LHCN-M2 (cell line): ENCODE measurements at regions not wholly inside any gene's neighbourhood (a gene's known extent, or its start where the extent isn't known, plus 50 kb on each side); places are given as distances from the start of the nearest gene placed in this dataset.
"Not testable (repeated sequence)": the region's sequence is repeated elsewhere in the genome, so short reads cannot be mapped to it uniquely, and the experiment has no call there.

ENCODE experiments used
- DNase-seq: peaks from one replicate; pipeline ENCODE4 v3.0.0-alpha.2; 2012; ENCODE audit warnings: low read depth

DNA sequence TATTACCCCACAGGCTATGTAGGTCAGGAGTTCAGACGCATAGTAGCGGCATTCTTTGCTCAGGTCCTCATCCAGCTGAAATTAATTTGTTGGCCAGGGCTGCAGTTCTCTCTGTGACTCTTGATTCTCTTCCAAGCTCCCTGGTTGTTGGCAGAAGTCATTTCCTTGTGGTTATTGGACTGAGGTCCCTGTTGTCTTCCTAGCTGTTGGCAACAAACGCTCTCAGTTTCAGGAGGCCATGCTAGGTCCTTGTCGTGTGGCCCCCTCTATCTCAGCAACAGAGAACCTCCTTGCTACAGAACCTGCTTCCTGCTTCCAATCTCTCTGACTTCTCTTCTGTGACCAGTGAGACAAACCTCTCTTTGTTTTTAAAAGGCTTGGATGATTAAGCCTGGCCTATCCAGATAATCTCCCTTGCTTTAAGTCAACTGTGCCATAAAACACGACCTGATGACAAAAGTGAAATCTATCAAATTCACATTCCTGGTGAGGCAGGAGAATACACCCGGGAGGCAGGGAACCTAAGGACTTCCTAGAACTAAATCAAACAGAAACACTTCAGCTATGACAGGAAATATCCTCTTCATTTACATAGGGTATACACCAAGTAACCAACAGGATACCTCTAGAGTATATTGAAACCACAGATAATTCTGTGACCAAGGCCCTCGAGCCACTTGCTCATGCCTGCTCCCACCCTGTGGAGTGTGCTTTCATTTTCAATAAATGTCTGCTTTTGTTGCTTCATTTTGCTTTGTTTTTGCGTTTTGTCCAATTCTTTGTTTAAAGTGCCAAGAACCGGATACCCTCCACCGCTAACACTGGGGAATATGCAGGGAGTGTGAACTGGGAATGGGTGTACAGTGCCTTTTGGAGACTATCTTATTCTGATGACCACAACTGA is 196.0 kb downstream of the BTBD3 start:
- DNase-seq: no peak

DNA sequence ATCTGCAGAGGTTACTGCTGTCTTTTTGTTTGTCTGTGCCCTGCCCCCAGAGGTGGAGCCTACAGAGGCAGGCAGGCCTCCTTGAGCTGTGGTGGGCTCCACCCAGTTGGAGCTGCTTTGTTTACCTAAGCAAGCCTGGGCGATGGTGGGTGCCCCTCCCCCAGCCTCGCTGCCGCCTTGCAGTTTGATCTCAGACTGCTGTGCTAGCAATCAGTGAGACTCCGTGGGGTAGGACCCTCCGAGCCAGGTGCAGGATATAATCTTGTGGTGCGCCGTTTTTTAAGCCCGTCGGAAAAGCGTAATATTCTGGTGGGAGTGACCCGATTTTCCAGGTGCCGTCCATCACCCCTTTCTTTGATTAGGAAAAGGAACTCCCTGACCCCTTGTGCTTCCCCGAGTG is 211.4 kb downstream of the BTBD3 start:
- DNase-seq: not testable (repeated sequence)

DNA sequence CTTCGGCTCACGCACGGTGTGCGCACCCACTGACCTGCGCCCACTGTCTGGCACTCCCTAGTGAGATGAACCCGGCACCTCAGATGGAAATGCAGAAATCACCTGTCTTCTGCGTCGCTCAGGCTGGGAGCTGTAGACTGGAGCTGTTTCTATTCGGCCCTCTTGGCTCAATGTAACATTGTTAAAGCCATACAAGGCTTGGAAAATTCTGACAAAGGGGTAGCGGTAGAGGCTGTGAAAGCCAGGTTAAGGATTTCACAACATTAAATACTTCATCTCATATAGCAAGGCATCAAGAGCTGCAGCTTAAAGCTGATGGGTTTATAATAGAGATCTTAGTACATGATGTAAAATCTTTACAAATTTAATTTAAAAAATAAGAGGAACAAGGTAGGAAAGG is 211.8 kb downstream of the BTBD3 start:
- DNase-seq: not testable (repeated sequence)

DNA sequence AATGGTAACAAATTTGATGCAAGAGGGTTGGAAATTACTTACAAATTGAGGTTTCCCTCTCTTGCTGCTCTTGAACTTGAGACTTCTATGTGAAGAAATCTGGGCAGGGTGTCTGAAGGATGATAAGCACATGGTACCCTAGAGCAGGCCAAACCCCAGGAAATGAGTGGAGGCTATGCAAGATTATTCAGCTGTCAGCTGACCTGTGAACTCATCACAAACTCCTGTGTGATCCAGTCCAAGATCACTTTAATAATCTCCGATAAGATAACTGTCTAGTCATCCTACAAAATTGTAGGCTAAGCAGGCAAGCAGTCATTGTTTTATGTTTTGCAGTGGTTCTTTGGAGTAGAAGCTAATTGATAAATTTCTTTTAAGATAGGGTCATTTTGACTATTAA is 213.1 kb downstream of the BTBD3 start:
- no peak for DNase-seq

DNA sequence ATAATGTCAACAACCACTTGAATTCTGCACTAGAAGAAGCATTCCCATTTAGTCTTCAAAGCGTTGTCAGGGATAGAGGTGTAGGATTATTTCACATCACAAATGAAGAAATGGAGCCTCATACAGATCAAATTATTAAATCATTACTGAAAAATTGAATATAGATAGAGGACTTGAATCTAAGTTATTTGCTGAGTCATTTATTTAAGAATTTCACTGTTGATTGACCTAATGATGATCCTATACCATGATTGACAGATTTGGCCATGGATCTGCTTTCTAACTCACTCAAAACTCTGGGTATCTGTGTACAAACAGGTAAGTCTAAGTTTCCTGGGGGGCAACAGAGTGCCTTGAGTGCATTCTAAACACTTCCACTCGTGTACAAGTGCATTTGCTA is 215.9 kb downstream of the BTBD3 start:
- DNase-seq: no peak

DNA sequence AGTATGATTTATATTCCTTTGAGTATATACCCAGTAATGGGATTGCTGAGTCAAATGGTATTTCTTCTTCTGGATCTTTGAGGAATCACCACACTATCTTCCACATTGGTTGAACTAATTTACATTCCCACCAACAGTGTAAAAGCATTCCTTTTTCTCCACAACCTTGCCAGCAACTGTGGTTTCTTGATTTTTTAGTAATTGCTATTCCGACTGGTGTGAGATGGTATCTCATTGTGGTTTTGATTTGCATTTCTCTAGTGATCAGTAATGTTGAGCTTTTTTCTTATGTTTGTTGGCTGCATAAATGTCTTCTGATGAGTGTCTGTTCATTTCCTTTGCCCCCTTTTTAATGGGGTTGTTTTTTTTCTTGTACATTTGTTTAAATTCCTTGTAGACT is 228.3 kb downstream of the BTBD3 start:
- DNase-seq: not testable (repeated sequence)

DNA sequence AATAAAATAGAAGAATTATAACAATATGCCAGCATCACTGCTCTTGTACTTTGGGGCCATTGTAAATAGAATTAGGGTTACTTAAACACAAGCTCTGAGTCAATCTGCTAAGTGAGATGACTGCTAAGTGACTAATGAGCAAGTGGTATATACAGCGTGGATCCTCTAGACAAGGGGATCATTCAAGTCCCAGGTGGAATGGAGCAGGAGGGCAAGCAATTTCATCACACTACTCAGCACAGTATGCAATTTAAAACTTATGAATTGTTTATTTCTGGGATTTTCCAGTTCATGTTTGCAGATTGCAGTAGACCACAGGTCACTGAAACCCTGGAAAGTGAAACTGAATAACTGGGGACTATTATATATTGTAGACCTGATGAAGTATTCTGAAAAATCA is 235.3 kb downstream of the BTBD3 start:
- DNase-seq: no peak

DNA sequence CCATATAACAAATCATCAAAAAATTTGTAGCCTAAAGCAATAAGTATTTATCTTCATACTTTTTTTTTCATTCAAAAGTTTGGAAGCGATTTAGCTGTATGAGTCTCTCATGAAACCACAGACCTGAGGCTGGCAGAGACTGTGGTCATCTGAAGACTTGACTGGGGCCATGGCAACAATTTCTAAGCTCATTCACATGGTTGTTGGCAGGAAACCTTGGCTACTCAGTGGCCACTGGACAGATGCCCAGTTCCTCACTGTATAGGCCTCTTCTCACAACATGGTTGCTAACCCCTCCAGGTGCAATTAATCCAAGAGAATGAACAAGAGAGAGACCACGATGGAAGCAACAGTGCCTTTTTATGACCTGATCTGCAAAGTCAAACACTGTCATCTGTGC is 235.9 kb downstream of the BTBD3 start:
- peak; percentile 1 for DNase-seq

DNA sequence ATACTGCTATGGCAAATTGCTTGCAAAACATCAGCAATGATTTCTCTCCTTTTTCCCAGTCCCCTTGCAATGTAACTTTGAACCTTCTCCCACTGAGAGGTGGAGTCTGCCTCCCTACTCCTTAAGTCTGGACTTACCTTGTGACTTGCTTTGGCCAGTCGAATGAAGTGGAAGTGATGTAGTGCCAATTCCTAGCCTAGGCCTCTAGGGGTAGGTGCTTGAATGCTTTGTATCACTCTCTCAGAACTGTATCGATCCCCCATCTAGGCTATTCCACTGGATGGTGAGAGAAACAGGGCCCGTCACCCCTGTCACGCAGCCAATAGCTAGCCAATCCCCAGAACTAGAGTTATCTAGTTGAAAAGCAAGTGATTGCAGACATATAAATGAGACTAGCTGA is 238.6 kb downstream of the BTBD3 start:
- DNase-seq: no peak

DNA sequence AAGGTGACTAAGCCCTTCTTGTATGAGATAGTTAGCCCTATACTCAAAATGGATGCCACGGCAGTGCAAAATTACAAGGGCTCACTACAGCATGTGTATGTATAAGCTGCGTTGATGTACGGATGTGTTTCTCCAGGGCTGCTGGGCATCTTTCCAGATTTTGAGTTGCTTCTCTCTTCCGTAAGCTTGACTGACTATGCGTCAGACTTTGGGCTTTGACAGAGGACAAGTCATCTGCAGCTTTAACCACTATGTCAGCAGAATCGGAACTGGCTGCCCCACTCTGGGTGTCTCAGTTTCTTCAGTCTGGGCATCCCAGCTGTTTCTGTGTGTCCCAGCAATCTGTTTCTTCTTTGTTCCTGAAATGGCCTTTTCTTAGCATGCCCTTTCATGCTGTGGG is 241.6 kb downstream of the BTBD3 start:
- no peak for DNase-seq

DNA sequence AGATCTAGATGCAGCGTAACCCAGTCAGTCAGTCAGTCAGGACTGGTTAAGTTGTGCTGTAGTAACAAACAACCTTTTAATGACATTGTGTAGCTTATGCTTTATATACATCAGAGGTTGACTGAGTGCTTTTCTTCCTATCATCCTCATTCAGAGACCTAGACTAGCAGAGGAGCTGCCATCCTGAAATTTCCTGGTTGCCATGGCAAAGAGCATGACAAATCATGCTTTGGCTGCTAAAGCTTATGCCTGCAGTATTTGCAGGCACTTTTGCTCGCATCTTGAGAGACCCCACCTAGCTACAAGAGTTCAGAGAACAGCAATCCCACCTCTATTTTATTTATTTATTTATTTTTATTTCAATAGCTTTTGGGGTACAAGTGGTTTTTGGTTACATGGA is 244.0 kb downstream of the BTBD3 start:
- DNase-seq: no peak

DNA sequence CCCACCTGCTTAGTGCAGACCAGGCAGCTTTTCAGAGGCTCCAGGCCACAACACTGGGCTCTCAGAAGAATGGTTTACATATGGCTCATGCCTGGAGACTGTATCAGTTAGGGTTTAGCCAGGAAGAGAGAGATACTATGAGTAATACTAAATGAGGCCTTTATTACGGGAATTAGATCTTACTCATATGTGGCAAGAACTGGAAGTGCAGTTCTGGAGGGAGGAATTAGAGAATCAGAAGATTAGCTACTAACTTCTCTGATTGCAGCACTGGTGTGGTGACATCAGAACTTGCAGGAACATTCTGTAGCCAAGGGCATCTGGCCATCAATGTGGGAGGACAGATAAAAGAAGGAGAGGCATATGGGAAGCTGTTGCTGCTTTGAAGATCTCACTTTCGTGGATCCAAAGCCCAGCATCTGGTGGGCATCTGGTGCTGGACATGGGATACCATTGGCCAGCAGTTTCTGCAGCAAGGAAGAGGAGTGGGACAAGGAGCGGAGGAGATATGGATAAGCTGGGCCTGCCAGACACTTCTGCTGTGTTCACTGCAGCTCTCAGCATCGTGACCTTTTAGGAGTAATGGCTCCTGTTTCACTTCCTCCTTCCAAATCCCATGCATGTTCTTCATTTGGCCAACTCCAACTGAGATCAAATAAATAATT is 248.5 kb downstream of the BTBD3 start:
- peak; percentile 3 for DNase-seq

DNA sequence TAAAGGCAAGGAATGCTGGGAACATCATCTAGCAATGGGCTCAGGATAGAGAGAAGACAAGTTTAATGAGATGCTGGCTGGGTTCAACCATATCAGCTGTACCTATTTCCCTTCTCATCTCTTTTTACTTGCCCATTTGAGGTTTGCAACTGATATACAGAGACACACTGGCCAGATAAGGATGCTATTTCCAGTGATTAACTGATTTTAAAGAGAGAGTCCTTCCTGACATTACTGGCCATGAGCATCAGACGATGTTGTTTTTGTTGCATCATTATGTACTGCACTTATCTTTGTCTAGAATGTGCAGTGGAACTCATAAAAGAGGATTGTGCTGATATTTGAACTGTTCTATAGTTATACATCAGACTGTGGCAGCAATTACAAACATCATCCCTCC is 252.7 kb downstream of the BTBD3 start:
- DNase-seq: no peak

DNA sequence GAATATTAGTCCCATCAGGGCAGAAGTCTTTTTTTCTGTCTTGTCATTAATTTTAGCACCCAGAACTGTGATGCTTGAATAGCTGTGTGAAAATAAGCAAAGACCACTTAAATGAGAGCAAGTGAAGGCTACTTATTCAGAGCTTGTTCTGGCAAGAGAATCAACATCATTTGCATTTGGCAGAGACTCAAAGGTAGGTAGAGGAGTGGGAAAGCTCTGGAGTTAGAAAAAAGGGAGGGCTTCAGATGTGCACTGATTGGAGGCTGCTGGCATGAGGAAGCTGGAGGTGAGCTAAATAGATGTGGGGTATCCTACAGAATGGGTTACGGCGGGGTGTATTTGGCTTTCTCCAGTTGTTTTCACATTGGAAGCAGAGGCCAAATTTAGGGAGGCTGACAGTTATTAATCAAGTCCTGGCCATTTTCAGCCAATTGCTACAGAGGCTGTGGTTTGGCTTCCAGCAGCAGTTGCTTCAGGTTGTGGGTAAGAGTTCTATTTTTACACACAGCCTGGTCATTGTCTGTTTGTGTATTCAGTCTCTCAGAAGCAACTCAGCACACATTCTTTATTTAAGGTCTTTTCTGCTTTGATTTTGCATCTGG is 254.3 kb downstream of the BTBD3 start:
- no peak for DNase-seq

DNA sequence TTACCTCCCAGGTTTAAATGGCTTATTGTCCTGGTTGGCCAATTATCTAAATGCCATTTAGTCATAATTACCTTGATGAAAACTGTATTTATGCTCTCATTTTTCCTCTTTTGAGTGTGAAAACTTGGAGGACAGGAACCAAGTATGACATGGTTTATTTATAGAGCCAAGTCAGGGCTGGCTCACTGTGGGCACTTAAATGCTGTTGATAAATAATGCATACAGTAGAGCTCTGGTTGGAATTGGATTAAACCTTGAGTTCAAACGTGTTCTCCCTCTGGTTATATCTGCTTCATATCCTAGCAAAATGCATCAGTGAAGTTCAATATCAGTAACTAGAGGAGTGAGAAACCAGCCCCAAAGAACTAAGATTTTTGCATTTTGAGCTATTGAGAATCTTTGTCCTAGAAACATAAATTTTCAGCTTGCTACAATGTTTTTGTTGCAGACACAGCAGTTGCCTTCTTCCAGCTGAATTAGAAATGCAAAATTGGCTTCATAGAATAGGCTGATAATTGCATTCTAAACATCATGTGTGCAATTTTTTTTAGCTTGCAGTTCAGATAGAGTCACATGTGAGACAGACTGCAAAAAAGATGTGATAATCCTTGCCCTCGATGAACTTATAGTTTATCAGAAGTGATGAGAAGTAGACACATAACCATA is 255.8 kb downstream of the BTBD3 start:
- DNase-seq: no peak

DNA sequence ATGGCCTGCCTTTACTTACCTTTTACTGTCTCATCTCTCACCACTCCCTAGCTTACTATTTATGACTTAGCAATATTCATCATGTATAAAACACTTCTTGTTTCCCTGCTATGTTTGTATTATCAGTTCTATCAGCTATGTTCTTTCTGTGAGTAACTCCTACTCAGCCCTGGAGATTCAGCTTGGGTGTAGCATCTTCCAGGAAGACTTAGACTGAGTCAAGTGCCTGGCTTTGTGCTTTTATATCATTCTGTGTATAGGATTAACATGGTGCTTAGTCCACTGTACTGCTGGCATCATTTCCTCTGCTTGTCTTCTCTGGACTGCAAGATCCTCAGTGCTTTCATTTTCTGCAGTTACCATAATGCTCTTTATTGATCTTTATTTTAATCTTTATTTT is 257.8 kb downstream of the BTBD3 start:
- DNase-seq: no peak

DNA sequence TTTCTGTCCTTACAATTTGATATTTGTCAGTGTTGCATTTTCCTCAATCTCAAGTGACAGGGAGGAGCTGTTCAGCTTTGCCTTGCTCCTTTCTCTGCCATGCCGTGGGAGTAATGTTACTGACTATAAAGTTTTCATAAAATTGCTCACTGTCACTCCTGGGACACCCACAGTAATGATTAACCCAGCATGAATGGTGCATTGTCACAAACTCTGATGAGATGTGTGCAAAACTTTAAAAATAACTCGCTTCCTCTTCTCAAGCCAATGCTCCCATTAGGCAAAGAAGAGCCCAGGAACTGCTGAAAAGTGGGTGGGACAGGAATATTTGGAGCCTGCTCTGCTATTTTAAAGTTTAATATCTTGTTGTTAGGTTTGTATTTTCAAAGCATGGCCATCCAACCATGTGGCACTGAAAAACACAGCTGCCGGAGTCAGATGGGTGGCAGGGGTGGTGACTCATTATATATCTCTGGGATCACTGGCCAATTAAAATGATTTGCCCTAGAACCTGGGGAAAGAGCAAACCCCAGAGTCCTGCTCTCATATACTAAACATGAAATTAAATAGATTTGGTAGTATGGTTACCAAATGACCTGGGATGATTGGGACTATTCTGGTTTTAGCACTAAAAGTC is 260.1 kb downstream of the BTBD3 start:
- peak; percentile 1 for DNase-seq

DNA sequence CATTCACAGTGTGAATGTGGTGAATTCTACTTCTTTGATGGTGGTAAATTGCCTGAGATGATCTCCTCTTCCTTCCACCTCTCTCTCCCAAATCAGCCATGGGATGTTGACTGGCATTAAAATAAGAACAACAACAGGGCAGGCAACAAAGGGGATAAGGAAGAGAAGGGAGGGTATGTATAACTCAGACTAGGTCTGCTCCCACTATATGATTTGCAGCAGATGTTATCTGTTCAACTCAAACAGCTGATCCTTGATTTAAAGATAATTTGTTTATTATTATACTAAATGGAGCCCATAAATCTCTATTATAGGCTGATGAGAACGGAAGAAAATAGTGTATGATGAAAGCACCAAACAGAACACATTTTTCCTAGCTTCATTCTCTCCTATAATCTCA is 262.0 kb downstream of the BTBD3 start:
- no peak for DNase-seq

DNA sequence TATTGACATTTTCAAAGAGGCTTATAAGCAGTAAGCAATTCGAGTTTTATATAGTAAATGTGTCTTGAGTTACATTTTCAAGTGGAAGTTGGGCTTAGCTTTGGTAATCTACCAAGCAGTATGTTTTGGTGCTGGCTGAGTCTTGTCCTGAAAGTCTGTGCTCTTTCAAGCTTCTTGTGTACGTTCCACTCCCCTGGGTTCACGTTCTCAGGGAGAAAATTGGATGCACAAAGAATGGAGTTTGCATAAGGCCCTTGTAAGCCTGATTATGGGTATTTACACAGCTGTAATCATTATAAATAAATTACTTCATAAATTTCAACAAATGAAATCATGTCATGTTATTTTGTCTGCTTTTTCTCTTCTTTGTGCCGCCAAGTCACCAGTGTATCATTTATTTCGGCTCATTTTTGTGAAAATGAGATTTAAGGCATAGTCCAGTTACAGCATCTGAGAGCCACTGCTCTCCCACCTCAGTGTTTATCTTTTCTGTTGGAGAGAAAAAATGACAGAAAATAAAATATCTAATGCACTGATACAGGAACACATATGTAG is 262.5 kb downstream of the BTBD3 start:
- no peak for DNase-seq

DNA sequence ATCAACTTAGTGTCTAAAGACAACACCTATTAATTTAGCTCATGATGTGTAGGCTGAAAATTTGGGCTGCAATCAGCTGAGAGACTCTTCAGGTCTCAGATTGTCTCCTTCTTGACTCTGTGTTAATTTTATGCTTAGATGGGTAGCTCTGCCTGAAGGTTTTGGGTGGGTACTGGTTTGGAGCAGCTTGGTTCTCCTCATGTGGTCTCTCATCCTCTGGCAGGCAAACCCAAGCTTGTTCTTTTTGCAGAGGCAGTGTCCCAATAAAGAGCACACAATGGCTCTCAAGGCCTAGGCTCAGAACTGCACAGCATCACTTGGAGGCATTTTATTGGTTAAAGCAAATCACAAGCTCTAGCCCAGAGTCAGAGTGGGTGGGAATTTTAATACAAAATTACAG is 280.6 kb downstream of the BTBD3 start:
- DNase-seq: no peak

DNA sequence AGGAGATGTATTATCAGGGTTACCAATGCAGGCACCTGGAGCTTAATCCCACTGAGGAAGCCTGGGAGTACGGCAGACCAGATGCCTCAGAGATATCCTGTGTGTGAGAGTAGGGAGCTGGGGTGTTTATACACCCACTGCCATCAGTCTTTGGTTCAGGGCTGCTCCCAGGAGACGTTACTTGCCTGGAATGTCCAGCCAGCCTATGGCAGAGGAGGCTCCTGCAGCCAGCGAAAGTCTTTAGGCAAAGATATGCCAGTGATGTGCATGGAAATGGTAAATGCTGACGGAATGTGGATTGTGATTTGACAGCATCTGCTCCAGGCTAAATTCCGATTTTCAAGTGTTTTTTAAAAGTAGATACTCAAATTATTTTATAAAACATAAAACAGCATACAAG is 282.0 kb downstream of the BTBD3 start:
- no peak for DNase-seq
